ENCODE measurements at regions not wholly inside any gene's neighbourhood (a gene's known extent, or its start where the extent isn't known, plus 50 kb on each side); places are given as distances from the start of the nearest gene placed in this dataset.
"Not testable (repeated sequence)": the region's sequence is repeated elsewhere in the genome, so short reads cannot be mapped to it uniquely, and the experiment has no call there.

GRCh38 chr2:230627806-230628724 is 84.6 kb upstream of the CAB39 start:
- H3K4me3 ChIP-seq: no peak overlapping the region
- H3K27me3 ChIP-seq: no peaks in the 10 kb centered on the region
- H3K36me3 ChIP-seq: no peaks in the 10 kb centered on the region
- DNase-seq: no peak
- no peak overlapping the region for H3K27ac ChIP-seq
- H3K4me1 ChIP-seq: no peaks in the 10 kb centered on the region
- peaks cover 10% of the 10 kb centered on the region for H3K9me3 ChIP-seq (replicated peaks)

DNA sequence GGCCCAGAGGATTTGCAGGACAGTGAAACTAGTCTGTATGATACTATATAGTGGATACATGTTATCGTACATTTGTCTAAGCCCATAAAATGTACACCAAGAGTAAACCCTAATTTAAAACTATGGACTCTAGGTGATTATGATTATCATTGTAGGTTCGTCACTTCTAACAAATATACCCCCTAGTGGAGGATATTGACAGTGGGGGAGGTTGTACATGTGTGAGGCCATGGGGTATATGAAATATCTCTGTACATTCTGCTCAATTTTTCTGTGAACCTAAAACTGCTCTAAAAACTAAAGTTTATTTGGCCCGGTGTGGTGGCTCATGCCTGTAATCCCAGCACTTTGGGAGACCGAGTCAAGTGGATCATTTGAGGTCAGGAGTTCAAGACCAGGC is 81.2 kb upstream of the CAB39 start:
- H3K27me3 ChIP-seq: no peaks in the 10 kb centered on the region
- no peaks in the 10 kb centered on the region for H3K36me3 ChIP-seq
- H3K27ac ChIP-seq: no peak overlapping the region
- no peaks in the 10 kb centered on the region for H3K9me3 ChIP-seq (replicated peaks)
- no peak overlapping the region for H3K4me3 ChIP-seq
- H3K4me1 ChIP-seq: no peaks in the 10 kb centered on the region
- no peak for DNase-seq

DNA sequence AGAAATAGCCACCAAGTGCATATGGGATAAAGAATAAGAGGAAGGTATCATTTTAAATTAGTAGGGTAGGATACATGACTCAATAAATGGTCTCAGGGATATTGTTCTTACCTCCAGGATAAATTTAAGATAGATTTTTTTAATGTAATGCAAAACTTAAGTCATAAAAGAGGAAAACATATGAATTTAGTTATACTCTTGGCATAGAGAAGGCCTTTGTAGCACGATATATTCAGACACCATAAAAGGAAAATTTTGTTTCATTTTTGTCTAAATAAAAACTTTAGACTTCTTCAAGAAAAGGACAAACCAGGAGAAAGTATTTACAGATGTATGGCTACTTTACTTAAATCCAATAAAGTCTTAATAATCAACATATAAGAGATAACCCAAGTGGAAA is 78.5 kb upstream of the CAB39 start:
- no peaks in the 10 kb centered on the region for H3K36me3 ChIP-seq
- H3K4me3 ChIP-seq: no peak overlapping the region
- H3K4me1 ChIP-seq: no peaks in the 10 kb centered on the region
- DNase-seq: no peak
- no peaks in the 10 kb centered on the region for H3K9me3 ChIP-seq (replicated peaks)
- H3K27me3 ChIP-seq: no peaks in the 10 kb centered on the region
- no peak overlapping the region for H3K27ac ChIP-seq

- H3K4me1 ChIP-seq; H3K9me3 ChIP-seq (replicated peaks); H3K4me3 ChIP-seq: not testable (repeated sequence)
Measured at GRCh38 chr2:230634721-230635313, 77.8 kb upstream of the CAB39 start.

GRCh38 chr2:230636684-230637271 is 75.9 kb upstream of the CAB39 start:
- no peak for DNase-seq
- H3K9me3 ChIP-seq (replicated peaks): no peaks in the 10 kb centered on the region
- H3K4me3 ChIP-seq: no peak overlapping the region
- peaks cover 6% of the 10 kb centered on the region; the same call in 1 of the 2 replicates for H3K4me1 ChIP-seq
- H3K27me3 ChIP-seq: no peaks in the 10 kb centered on the region
- H3K27ac ChIP-seq: no peak overlapping the region
- no peaks in the 10 kb centered on the region for H3K36me3 ChIP-seq

More at GRCh38 chr2:230634721-230635313, 77.8 kb upstream of the CAB39 start:
- H3K36me3 ChIP-seq, H3K27ac ChIP-seq, H3K27me3 ChIP-seq, DNase-seq: not testable (repeated sequence)

DNA sequence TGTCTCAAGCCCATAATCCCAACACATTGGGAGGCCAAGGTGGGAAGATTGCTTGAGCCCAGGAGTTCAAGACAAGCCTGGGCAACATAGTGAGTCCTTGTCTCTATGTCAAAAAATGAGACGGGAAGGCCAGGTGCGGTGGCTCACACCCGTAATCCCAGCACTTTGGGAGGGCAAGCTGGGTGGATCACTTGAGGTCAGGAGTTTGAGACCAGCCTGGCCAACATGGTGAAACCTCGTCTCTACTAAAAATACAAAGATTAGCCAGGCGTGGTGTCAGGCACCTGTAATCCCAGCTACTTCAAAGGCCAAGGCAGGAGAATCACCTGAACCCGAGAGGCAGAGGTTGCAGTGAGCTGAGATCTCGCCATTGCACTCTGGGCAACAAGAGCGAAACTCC is 75.2 kb upstream of the CAB39 start:
- not testable (repeated sequence) for H3K9me3 ChIP-seq (replicated peaks); H3K27ac ChIP-seq; H3K27me3 ChIP-seq; H3K4me1 ChIP-seq; DNase-seq; H3K4me3 ChIP-seq; H3K36me3 ChIP-seq

GRCh38 chr2:230640540-230641011 is 72.1 kb upstream of the CAB39 start:
- peak; percentile 73 to 87 for DNase-seq
- Histone ChIP-seq H3K4me3 (no peak overlapping the region), H3K36me3 (no peaks in the 10 kb centered on the region), H3K27ac (no peak overlapping the region; the same call in 1 of the 2 replicates), H3K9me3 (replicated peaks) (no peaks in the 10 kb centered on the region), H3K27me3 (no peaks in the 10 kb centered on the region), H3K4me1 (peaks cover 6% of the 10 kb centered on the region; the same call in 1 of the 2 replicates)

DNA sequence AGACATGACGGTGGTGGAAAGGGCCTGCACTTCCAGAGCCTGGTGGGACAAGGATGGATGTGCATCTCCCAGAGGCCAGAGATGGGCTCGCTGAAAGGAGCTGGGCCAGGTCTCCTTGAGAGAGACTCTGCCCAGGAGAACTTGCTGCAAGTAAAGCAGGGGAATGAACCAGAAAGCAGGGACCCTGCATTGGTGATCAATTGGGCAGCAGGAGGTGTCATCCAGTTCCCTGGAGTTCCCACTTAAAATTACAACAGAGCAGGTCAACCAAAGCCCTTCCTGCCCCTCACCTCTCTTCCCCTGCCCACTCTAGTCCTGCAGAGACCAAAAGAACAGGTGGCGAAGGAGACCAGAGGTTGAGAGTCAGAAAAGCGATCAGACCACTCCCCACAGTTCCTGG is 69.7 kb upstream of the CAB39 start:
- Histone ChIP-seq H3K27me3 (no peaks in the 10 kb centered on the region), H3K4me1 (peaks cover 6% of the 10 kb centered on the region; the same call in 1 of the 2 replicates), H3K27ac (no peak overlapping the region), H3K4me3 (no peak overlapping the region), H3K9me3 (replicated peaks) (no peaks in the 10 kb centered on the region), H3K36me3 (no peaks in the 10 kb centered on the region)
- DNase-seq: no peak

- Histone ChIP-seq H3K4me3 (no peak overlapping the region), H3K36me3 (no peaks in the 10 kb centered on the region), H3K4me1 (peaks cover 6% of the 10 kb centered on the region; the same call in 1 of the 2 replicates), H3K27me3 (no peaks in the 10 kb centered on the region), H3K27ac (no peak overlapping the region), H3K9me3 (replicated peaks) (no peaks in the 10 kb centered on the region)
- DNase-seq: no peak
Measured at GRCh38 chr2:230643576-230644291, 68.9 kb upstream of the CAB39 start.

DNA sequence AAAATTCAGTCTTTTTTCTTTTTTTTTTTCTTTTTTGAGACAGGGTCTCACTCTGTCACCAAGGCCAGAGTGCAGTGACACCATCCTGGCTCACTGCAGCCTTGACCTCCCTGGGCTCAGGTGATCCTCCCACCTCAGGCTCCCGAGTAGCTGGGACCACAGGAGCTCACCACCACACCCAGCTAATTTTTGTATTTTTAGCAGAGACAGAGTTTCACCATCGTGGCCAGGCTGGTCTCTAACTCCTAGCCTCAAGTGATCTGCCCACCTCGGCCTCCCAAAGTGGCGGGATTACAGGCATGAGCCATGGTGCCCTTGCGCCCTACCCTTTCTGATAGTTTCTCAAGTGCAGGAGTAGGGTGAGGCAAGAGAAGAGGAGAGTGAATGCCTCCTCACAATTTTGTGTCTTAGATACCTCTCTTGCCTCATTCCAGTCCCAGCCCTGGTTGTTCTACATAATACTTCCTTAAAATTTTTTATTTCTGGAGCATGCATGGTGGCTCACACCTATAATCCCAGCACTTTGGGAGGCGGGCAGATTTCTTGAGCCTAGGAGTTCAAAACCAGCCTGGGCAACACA is 68.2 kb upstream of the CAB39 start:
- Histone ChIP-seq H3K36me3 (no peaks in the 10 kb centered on the region), H3K4me1 (peaks cover 6% of the 10 kb centered on the region; the same call in 1 of the 2 replicates), H3K4me3 (no peak overlapping the region), H3K27me3 (no peaks in the 10 kb centered on the region), H3K9me3 (replicated peaks) (no peaks in the 10 kb centered on the region), H3K27ac (no peak overlapping the region)
- DNase-seq: no peak

- Histone ChIP-seq H3K27me3 (no peaks in the 10 kb centered on the region), H3K36me3 (no peaks in the 10 kb centered on the region), H3K9me3 (replicated peaks) (no peaks in the 10 kb centered on the region), H3K4me1 (peaks cover 6% of the 10 kb centered on the region), H3K27ac (no peak overlapping the region), H3K4me3 (no peak overlapping the region)
- no peak for DNase-seq
Measured at GRCh38 chr2:230648356-230648755, 64.3 kb upstream of the CAB39 start.

- no peaks in the 10 kb centered on the region for H3K27me3 ChIP-seq
- peaks cover 6% of the 10 kb centered on the region for H3K4me1 ChIP-seq
- DNase-seq: peak; percentile 88 to 95
- H3K4me3 ChIP-seq: no peak overlapping the region; the same call in 1 of the 2 replicates
- no peaks in the 10 kb centered on the region for H3K36me3 ChIP-seq
- H3K27ac ChIP-seq: peak overlapping the region; percentile 62
- H3K9me3 ChIP-seq (replicated peaks): no peaks in the 10 kb centered on the region
Measured at GRCh38 chr2:230650585-230651137, 62.0 kb upstream of the CAB39 start.

GRCh38 chr2:230654057-230654456 is 58.6 kb upstream of the CAB39 start:
- Histone ChIP-seq H3K27ac (no peak overlapping the region), H3K4me1 (peaks cover 6% of the 10 kb centered on the region), H3K36me3 (no peaks in the 10 kb centered on the region), H3K9me3 (replicated peaks) (no peaks in the 10 kb centered on the region), H3K27me3 (no peaks in the 10 kb centered on the region), H3K4me3 (no peak overlapping the region)
- no peak for DNase-seq

DNA sequence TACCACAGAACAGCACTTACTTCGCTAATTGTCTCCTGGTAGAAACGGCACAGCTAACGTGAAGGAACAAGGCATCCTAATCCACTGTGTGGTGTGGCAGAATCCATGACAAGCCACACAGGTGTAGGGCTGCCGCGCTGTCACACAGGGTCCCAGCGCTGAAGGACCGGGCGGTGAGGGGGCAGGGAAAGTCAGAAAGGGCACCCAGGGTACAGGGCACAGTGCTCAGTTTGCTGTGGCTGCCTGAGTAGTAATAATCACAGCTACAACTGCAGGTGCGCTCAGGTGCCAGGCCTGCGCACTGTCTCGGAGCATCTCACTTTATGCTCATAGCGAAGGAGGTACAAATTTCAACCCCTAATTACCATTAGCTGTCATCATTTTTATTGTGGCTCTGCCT is 55.2 kb upstream of the CAB39 start:
- DNase-seq: no peak
- Histone ChIP-seq H3K27ac (no peak overlapping the region), H3K36me3 (no peaks in the 10 kb centered on the region), H3K4me1 (no peaks in the 10 kb centered on the region), H3K4me3 (no peak overlapping the region), H3K27me3 (no peaks in the 10 kb centered on the region), H3K9me3 (replicated peaks) (no peaks in the 10 kb centered on the region)

All from SJCRH30 (cell line).